ENCODE measurements at regions not wholly inside any gene's neighbourhood (a gene's known extent, or its start where the extent isn't known, plus 50 kb on each side); places are given as distances from the start of the nearest gene placed in this dataset.
"Not testable (repeated sequence)": the region's sequence is repeated elsewhere in the genome, so short reads cannot be mapped to it uniquely, and the experiment has no call there.

GRCh38 chr20:22734946-22735647 is 150.7 kb upstream of the FOXA2 start:
- peak; percentile 28 to 50 (median 36) for TF ChIP-seq CTCF (IDR thresholded peaks at IDR 0.05)
- not testable (repeated sequence) for TF ChIP-seq POLR2A (IDR thresholded peaks at IDR 0.05)

All from adrenal gland (tissue), 5 donors.